CD4-positive, alpha-beta T cell treated with Interleukin-12 subunit alpha and Interleukin-12 subunit beta, for 1 hour (primary cell): ENCODE measurements at regions not wholly inside any gene's neighbourhood (a gene's known extent, or its start where the extent isn't known, plus 50 kb on each side); places are given as distances from the start of the nearest gene placed in this dataset.
"Not testable (repeated sequence)": the region's sequence is repeated elsewhere in the genome, so short reads cannot be mapped to it uniquely, and the experiment has no call there.

Experiments
- DNase-seq: peaks from one replicate; pipeline ENCODE4 v3.0.0-alpha.2; 2020

GRCh38 chr13:73310366-73310765 is 251.6 kb downstream of the KLF5 start:
- no peak for DNase-seq

GRCh38 chr13:73307481-73307880 is 248.7 kb downstream of the KLF5 start:
- no peak for DNase-seq

GRCh38 chr13:73306688-73307087 is 247.9 kb downstream of the KLF5 start:
- no peak for DNase-seq

- DNase-seq = no peak
Observed at GRCh38 chr13:73304442-73304841, 245.6 kb downstream of the KLF5 start.

- no peak for DNase-seq
Observed at GRCh38 chr13:73303851-73304250, 245.0 kb downstream of the KLF5 start.

- not testable (repeated sequence) for DNase-seq
Observed at GRCh38 chr13:73301622-73302021, 242.8 kb downstream of the KLF5 start.

GRCh38 chr13:73300718-73301425 is 242.1 kb downstream of the KLF5 start:
- no peak for DNase-seq

GRCh38 chr13:73299787-73300186 is 241.0 kb downstream of the KLF5 start:
- DNase-seq = no peak

- DNase-seq = no peak
Observed at GRCh38 chr13:73293913-73294523, 235.2 kb downstream of the KLF5 start.

GRCh38 chr13:73292127-73292526 is 233.3 kb downstream of the KLF5 start:
- DNase-seq = no peak

GRCh38 chr13:73290844-73291243 is 232.0 kb downstream of the KLF5 start:
- DNase-seq = no peak

- no peak for DNase-seq
Observed at GRCh38 chr13:73288596-73288995, 229.8 kb downstream of the KLF5 start.

- DNase-seq = no peak
Observed at GRCh38 chr13:73287831-73288230, 229.0 kb downstream of the KLF5 start.

GRCh38 chr13:73286942-73287620 is 228.3 kb downstream of the KLF5 start:
- no peak for DNase-seq

- no peak for DNase-seq
Observed at GRCh38 chr13:73286177-73286576, 227.4 kb downstream of the KLF5 start.

- DNase-seq = no peak
Observed at GRCh38 chr13:73284081-73284874, 225.5 kb downstream of the KLF5 start.

- no peak for DNase-seq
Observed at GRCh38 chr13:73283636-73284035, 224.8 kb downstream of the KLF5 start.

GRCh38 chr13:73281746-73282145 is 222.9 kb downstream of the KLF5 start:
- DNase-seq = no peak

- DNase-seq = no peak
Observed at GRCh38 chr13:73278186-73278585, 219.4 kb downstream of the KLF5 start.

GRCh38 chr13:73275163-73275562 is 216.4 kb downstream of the KLF5 start:
- DNase-seq = peak; percentile 1

- no peak for DNase-seq
Observed at GRCh38 chr13:73274147-73274546, 215.3 kb downstream of the KLF5 start.

GRCh38 chr13:73273745-73274144 is 214.9 kb downstream of the KLF5 start:
- DNase-seq = no peak

- DNase-seq = no peak
Observed at GRCh38 chr13:73273276-73273675, 214.5 kb downstream of the KLF5 start.
